T-helper 1 cell (primary cell): ENCODE measurements at regions not wholly inside any gene's neighbourhood (a gene's known extent, or its start where the extent isn't known, plus 50 kb on each side); places are given as distances from the start of the nearest gene placed in this dataset.
"Not testable (repeated sequence)": the region's sequence is repeated elsewhere in the genome, so short reads cannot be mapped to it uniquely, and the experiment has no call there.

ENCODE experiments used
- DNase-seq, 5 donors: peaks; one replicate each; pipeline ENCODE4 v3.0.0-alpha.2; 2012 to 2020

GRCh38 chr3:88979760-88980159, 127.7 kb upstream of the EPHA3 start:
- DNase-seq = no peak

DNA sequence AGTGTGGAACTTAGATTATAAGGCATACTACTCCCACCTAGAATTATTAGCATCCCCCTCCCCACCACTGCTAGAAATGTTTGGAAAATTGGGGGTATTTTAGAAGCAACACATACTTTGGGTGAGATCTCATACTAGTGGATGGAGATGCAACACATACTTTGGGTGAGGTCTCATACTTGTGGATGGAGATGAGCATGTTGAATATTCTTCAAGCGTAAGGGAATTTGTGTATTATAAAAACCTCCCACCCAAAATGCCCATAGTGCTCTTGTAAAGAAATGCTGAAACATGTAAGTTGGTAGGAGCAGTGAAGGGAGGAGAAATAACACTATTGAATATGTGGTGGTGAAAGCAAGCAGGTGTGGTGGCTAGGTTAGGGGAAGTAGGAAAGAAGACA, 124.0 kb upstream of the EPHA3 start:
- no peak for DNase-seq

DNA sequence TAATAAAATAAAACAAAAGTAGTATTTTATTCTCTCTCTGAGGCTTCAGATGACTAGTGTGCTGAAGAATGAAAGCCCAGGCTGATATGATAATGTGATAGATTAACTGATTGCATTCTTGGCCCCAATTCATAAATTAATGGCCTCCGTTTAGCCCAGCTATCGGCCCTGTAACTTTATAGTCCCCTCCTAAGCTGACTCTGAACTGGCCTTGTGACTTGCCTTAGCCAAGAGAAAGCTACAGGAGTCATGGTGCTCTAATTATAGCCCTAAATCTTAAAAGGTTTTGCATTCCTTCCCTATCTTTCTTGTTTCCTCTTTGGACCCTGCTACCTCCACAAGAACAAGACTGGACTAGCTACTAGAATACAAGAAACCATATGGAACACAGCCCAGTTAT, 123.2 kb upstream of the EPHA3 start:
- no peak for DNase-seq

DNA sequence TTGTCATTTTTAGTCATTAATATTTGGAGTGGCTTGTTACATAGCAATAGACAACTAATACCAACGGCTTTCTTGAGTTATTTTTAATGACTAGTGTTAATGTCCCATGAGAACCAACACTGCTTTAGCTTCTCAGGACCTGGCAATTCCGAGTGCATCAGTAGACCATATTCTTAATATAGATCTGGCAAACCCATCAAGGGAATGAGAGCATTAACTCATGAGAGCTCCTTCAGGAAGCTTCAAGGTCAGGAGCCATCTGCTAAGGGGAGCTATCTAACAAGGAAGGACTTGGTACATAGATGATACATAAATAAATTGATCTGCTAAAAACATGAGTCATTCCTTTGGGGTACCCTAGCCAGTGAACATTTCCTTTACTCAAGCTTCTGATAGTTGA, 122.6 kb upstream of the EPHA3 start:
- no peak for DNase-seq

GRCh38 chr3:88985491-88985890, 121.9 kb upstream of the EPHA3 start:
- DNase-seq = no peak

DNA sequence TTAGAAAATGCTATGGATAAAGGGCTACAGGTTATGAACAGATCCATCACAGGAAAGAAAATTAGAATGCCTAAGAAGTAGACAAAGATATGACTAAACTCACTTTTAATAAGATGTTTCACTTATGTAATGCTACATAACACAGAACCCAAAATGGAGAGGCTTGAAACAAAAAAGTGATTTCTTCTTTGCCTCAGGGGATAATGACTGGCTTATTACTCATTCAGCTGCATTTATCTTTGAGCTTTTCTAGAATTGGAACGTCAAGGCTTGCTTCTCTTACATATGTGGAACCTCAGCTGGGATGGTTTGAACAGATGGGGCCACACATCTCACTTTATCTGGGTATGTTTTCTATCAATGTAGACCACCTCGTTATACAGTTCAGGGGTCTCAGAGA, 120.6 kb upstream of the EPHA3 start:
- no peak for DNase-seq

GRCh38 chr3:88987776-88988175, 119.6 kb upstream of the EPHA3 start:
- DNase-seq = no peak

DNA sequence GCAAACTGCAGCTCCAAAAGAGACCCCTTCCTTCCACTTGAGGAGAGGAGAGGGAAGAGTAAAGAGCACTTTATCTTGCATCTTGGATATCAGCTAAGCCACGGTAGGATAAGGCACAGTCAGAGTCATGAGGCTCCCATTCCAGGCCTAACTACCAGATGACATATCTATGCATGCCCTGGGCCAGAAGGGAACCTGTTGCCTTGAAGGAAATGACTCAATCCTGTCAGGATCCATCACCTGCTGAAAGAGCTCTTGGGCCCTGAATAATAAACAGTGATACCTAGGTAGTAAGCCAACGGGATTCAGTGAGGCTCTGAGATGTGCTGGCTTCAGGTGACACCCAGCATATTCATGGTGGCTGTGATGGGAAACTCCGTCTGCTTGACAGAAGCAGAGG, 118.5 kb upstream of the EPHA3 start:
- no peak for DNase-seq

DNA sequence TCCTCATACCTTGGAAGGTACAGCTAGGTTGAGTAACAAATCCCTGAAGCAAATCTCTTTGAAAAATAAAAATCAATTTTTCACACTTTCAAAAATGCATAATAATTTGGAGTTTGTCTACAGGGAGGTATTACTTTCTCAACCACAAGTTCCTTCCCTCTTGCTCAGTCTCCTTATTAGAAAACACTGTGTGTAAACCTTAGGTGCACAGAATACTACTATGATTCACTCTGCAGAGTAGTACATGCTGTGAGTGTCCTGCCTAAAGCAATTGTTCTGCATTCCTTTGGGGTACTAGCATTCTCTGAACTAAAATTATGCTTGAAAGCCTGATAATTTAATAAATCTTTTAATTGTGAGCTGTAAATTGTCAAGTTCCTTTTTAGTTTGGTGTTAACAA, 115.9 kb upstream of the EPHA3 start:
- no peak for DNase-seq

DNA sequence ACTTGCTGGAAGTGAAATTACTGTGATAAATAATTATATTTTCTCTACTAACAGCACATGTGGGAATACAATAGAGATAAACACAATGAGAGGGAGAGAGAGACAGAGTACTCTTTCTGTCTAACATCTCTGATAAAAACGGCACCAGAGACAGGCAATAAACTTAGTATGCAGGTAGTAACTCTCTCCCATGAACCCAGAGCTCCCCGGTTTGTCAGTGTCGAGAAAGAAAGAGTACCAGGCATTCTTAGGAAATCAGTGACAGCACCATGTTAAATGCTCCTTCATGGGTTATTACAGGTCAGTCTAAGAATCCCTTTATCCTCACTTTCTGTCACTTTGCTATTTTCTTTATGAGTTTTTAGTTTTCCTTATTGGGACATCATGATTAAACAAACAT, 110.7 kb upstream of the EPHA3 start:
- no peak for DNase-seq

DNA sequence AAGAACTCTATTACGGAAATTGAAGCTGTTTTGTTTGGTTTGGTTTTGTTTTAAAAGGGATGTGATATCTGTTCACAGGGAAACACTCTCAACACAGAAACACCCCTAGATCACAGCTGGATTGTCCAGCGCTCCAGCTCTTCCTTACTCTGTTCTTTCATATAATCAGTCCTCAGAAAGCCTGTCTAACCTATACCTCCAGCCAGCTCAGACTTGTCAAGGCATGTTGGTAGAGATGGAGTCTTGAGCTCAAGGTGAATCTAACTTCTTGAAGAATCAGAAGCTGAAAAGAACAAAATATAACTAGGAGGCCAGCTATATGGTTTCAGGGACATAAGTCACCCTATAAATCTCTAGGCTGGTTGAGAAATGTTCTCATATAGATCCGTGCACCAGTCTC, 110.2 kb upstream of the EPHA3 start:
- no peak for DNase-seq

GRCh38 chr3:89000886-89001285, 106.5 kb upstream of the EPHA3 start:
- no peak for DNase-seq

DNA sequence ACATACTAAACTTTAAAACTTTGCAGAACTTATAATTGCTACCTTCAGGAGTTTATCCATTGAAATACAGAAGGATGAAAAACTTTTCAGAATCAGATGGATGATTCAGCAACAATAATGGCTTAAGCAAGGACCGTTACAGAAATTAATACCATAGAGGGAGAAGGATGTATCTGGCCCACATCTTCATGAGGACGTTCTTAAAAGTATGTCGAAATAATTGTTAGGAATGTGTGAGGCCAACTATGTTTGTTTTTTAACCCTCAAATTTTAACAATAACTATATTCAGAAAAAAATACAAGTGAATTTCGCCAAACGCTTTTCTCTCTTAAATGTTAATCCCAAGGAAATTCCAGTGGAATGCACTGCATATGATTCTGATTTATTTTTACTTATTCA, 105.2 kb upstream of the EPHA3 start:
- no peak for DNase-seq

DNA sequence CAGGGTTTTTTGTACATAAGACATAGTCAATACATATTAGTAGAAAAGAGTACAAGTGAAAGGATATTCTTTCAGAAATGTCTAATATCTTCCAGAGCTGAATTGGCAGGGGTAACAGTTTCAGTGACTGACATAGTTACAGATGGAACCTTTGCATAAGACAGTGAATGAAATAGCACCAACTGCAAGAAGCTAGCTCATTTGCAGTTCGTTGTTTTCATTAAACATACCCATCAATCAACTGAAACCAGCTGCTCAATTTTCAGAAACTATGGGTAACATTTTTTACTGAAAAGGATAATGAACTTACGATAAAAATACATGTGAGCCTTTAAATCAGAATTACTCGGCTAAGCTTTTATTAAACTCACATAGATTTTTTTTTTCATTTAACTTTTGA, 93.9 kb upstream of the EPHA3 start:
- no peak for DNase-seq

- no peak for DNase-seq
Observed at GRCh38 chr3:89017531-89017930, 89.9 kb upstream of the EPHA3 start.

GRCh38 chr3:89025185-89025584, 82.2 kb upstream of the EPHA3 start:
- no peak for DNase-seq

DNA sequence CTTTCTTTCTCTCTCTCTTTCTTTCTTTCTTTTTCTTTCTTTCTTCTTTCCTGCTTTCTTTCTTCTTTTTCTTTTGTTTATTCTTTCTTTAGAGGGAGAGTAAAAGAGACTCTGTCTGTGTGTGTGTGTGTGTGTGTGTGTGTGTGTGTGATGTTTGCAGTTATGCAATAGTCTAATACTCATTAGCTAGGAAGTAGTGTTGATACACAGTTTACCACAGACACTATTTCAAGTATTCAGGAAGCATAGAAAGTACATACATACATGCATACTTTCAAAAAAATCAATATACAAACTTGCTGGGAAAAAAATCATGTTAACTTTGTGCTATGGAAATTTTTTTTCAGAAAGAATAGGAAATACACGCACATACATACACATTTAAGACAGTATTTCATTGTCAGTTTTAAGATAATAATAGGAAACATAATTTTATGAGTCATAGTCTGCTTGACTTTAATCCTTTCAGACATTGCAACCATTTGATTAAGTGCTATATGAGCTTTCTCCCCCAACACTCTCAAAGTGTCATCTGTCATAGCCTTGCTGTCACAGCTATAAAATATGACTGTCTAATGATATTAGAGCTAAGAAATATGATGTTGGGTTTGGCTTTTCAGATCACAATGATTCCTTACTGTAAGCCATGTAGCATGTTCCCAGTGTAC, 74.9 kb upstream of the EPHA3 start:
- DNase-seq = no peak

- not testable (repeated sequence) for DNase-seq
Observed at GRCh38 chr3:89034723-89035122, 72.7 kb upstream of the EPHA3 start.

DNA sequence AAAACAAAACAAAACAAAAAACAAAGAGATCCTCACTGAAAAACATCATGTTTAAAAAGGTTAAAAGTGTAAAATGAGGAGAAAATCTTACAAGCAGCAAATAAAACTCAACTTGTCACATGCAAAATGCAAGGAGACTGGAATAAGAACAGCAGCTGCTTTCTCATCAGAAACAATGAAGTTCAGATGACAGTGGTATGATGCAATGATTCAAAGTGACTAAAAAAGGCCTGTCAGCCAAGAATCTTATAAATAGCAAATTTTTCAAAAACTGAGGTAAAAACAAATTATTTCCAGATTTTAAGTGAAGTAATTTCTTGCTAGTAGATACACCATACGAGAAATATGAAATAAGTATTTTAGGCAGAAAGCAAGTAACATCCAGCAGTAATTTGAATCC, 68.6 kb upstream of the EPHA3 start:
- no peak for DNase-seq

DNA sequence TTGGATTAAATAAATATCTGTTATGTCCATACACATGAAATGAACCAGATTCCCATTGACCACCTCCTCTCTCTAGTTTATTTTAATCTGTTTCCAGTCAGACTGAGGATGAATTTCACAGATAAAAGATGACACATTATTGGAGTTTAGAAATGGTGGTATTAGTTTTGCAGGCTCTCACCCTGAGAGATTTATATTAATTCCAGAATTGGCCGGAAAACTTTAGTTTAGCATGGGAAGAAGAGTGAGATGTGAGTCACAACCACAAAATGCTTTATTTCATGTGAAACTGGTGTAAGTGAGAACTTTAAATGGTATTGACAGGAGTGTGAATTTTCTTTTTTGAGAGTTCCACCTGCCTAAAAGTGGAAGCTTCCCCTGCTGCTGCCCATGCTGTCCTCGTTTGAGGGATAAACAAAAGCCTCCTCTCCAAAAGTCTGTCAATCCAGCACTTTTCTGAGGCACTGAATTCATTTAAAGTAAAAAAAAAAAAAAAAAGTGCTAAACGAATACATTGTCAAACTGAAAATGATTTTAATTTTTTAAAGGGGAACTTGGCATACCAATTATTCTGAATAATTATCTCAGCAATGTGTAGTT, 65.1 kb upstream of the EPHA3 start:
- no peak for DNase-seq

DNA sequence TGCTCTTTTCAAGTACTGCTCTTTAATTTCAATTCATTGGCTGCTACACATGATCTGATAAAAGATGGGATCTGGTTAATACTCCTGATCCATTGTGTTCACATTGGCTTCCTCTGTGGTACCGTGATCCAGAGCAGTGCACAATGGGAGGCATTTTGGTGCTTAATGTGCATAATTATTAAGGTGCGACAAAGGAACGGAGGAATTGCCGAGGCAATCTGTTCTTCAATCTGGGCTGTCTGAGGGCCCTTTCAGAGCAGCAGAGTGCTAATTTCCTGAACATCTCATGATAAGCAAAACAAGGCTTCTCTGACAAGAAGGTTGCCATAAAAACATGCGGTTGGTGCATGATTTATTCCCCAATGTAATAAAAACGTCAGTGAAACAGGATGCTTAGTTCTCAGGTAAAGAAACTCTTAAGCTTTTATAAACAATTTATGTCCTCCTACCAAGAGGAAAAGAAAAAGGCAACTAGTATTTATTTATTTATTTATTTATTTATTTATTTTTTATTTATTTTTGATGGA, 64.0 kb upstream of the EPHA3 start:
- DNase-seq = no peak

GRCh38 chr3:89046661-89047060, 60.8 kb upstream of the EPHA3 start:
- no peak for DNase-seq

- no peak for DNase-seq
Observed at GRCh38 chr3:89049119-89049518, 58.3 kb upstream of the EPHA3 start.

DNA sequence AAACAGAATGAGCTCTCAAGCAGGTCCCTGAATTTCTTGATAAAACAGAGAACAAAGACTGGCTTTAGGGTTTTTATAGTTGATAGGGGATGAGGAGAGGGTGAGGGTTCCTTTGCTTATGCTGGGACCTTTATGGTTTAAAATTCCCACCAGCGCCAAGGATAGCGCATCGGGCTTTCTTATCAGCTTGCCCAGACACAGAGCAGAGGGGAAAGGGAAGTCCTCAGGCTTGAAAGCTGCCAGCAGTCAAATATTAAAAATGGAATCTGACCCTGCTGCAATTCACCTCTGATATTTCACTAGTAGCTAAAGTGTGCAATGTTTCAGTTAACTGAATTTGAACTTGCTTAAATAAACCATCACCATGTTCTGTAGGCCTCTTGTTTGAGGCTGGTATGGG, 55.0 kb upstream of the EPHA3 start:
- no peak for DNase-seq

GRCh38 chr3:89057398-89057797, 50.0 kb upstream of the EPHA3 start:
- no peak for DNase-seq
